Spleen (tissue), 7 donors: ENCODE measurements at regions not wholly inside any gene's neighbourhood (a gene's known extent, or its start where the extent isn't known, plus 50 kb on each side); places are given as distances from the start of the nearest gene placed in this dataset.
"Not testable (repeated sequence)": the region's sequence is repeated elsewhere in the genome, so short reads cannot be mapped to it uniquely, and the experiment has no call there.

Source experiments
- CTCF ChIP-seq, 11 experiments: fragments of 200-600 bp in 7 of 11; fragments of 450-650 bp in 4 of 11; sonication (generic) in 4 of 11; IDR thresholded peaks in 8 of 11; conservative IDR thresholded peaks in 3 of 11; 1 replicate in 7 of 11; 2 replicates in 4 of 11; pipeline versions ENCODE4 v1.4.0 to v1.8.0; 2016 to 2021; ENCODE audit warnings: antibody characterized with exemption in 11 of 11, inconsistent platforms in 4 of 11, mild to moderate bottlenecking in 1 of 11
- POLR2A ChIP-seq, 3 donors: fragments of 450-650 bp; IDR thresholded peaks; one replicate each; pipeline ENCODE4 v1.5.1; 2017; ENCODE audit warnings: antibody characterized with exemption in 3 of 3, mild to moderate bottlenecking in 1 of 3
- POLR2AphosphoS5 ChIP-seq, 3 donors: sonication (generic); formaldehyde crosslinking; IDR thresholded peaks; one replicate each; pipeline ENCODE4 v1.5.1; 2017; ENCODE audit warnings: antibody characterized with exemption in 3 of 3
- donor health status: DM: no; HTN: no; CAD: no; lungs with moderate emphysema.
- donor health status: DM: no; HTN: no; CAD: no.
- donor health status: DM: no; HTN: no; CAD: no.

- TF ChIP-seq CTCF (IDR thresholded peaks at IDR 0.05 in 8 of 11, conservative IDR thresholded peaks at IDR 0.05 in 3 of 11); POLR2AphosphoS5 (IDR thresholded peaks at IDR 0.05); POLR2A (IDR thresholded peaks at IDR 0.05): not testable (repeated sequence)
Measured at GRCh38 chr13:83642617-83643016, 239.7 kb downstream of the SLITRK1 start.
